HepG2 (cell line): ENCODE measurements at regions not wholly inside any gene's neighbourhood (a gene's known extent, or its start where the extent isn't known, plus 50 kb on each side); places are given as distances from the start of the nearest gene placed in this dataset.

Experiments
- ATAC-seq: fragments of 200-7000 bp; cut with Tn5 transposase; 3 replicates; pipeline ENCODE4 v1.9.1; 2020; ENCODE audit warnings: mild to moderate bottlenecking, moderate library complexity
- BruUV-seq: library from RNA; stranded (reverse); fragments of 400-500 nt; replicated peaks from 2 replicates; lab custom pipeline; 2021; lab: Mats Ljungman, UMichigan
- CTCF ChIA-PET: fragments of 300-600 bp; formaldehyde crosslinking; extraction: SDS; loops from one replicate; lab custom pipeline; 2021; ENCODE audit warnings: low total read pairs, inconsistent platforms, low intra/inter-chr PET ratio; lab: Yijun Ruan, JAX
- POLR2A ChIA-PET: fragments of 350-600 bp; sonication (Branson Sonifier 250); formaldehyde crosslinking; loops from one replicate; lab custom pipeline; 2020; ENCODE audit warnings: antibody characterized with exemption, inconsistent platforms; lab: Yijun Ruan, JAX
- DNase-seq: peaks from one replicate; pipeline ENCODE4 v3.0.0-alpha.2; 2015; ENCODE audit warnings: low spot score
- FAIRE-seq: peaks from 3 replicates; lab custom pipeline; 2011; peaks lifted over from hg19 to GRCh38; lab: Jason Lieb, UNC
- H2AFZ ChIP-seq: one replicate; pipeline ENCODE4 v1.6.1; 2011; ENCODE audit warnings: low read length, inconsistent platforms
- H3K27ac ChIP-seq: fragments of 300-600 bp; 3 replicates; pipeline ENCODE4 v1.8.0; 2011; ENCODE audit warnings: mixed run types, mild to moderate bottlenecking, mixed read lengths, low read length, inconsistent platforms; ENCODE audit not compliant: insufficient read depth; ENCODE audit errors: extremely low read length
- H3K27me3 ChIP-seq, 2 experiments: fragments of 200-600 bp in 1 of 2; 2 replicates in 1 of 2; 3 replicates in 1 of 2; pipeline versions ENCODE4 v1.6.0 to v1.8.0; 2011; ENCODE audit warnings: low read length in 2 of 2, mild to moderate bottlenecking in 2 of 2, moderate library complexity in 2 of 2, inconsistent platforms in 1 of 2; ENCODE audit not compliant: insufficient read depth in 2 of 2, control insufficient read depth in 1 of 2
- H3K36me3 ChIP-seq, 2 experiments: fragments of 200-600 bp in 1 of 2; replicated peaks in 1 of 2; 2 replicates in 1 of 2; 3 replicates in 1 of 2; pipeline versions ENCODE4 v1.5.1 to v1.8.0; 2011; ENCODE audit warnings: low read length in 2 of 2, inconsistent platforms in 1 of 2; ENCODE audit not compliant: insufficient read depth in 2 of 2, control insufficient read depth in 1 of 2
- H3K4me1 ChIP-seq: 2 replicates; pipeline ENCODE4 v1.5.1; 2012; ENCODE audit warnings: low read length, inconsistent platforms; ENCODE audit not compliant: insufficient read depth
- H3K4me2 ChIP-seq: 2 replicates; pipeline ENCODE4 v1.6.0; 2011; ENCODE audit warnings: low read depth, low read length, inconsistent platforms
- H3K4me3 ChIP-seq, 3 experiments: fragments of 200-600 bp in 1 of 3; sonication (generic), shearing (Covaris generic) in 1 of 3; replicated peaks in 1 of 3; 2 replicates each; pipeline ENCODE4 v1.5.1; 2011 to 2016; ENCODE audit warnings: low read length in 3 of 3, inconsistent platforms in 2 of 3, low read depth in 2 of 3, mild to moderate bottlenecking in 2 of 3, control low read depth in 1 of 3, mixed read lengths in 1 of 3; ENCODE audit not compliant: insufficient read depth in 1 of 3
- H3K79me2 ChIP-seq: one replicate; pipeline ENCODE4 v1.6.1; 2011; ENCODE audit warnings: low read length, inconsistent platforms; ENCODE audit not compliant: insufficient read depth
- H3K9ac ChIP-seq: 2 replicates; pipeline ENCODE4 v1.6.0; 2011; ENCODE audit warnings: mild to moderate bottlenecking, low read depth, low read length, inconsistent platforms; ENCODE audit not compliant: insufficient read depth
- H3K9me3 ChIP-seq: 2 replicates; pipeline ENCODE4 v1.5.1; 2012; ENCODE audit warnings: mild to moderate bottlenecking, low read length
- H4K20me1 ChIP-seq: 2 replicates; pipeline ENCODE4 v1.6.0; 2011; ENCODE audit warnings: inconsistent platforms, mild to moderate bottlenecking, low read length, moderate library complexity; ENCODE audit not compliant: insufficient read depth
- CEBPZ ChIP-seq: IDR thresholded peaks from 2 replicates; pipeline ENCODE4 v1.6.1; 2012; ENCODE audit warnings: low read length, improper control_type of control experiment
- EEA1 ChIP-seq: sonication (generic); formaldehyde crosslinking; IDR thresholded peaks from 2 replicates; pipeline ENCODE4 v1.5.1; 2020; ENCODE audit warnings: mild to moderate bottlenecking, missing genetic modification reagents, borderline replicate concordance
- HCFC1 ChIP-seq: fragments of 150-350 bp; IDR thresholded peaks from 2 replicates; pipeline ENCODE4 v1.6.1; 2014; ENCODE audit warnings: low read depth, low read length
- IRX3 ChIP-seq: sonication (generic); formaldehyde crosslinking; IDR thresholded peaks from 2 replicates; pipeline ENCODE4 v1.8.1; 2023; ENCODE audit warnings: mild to moderate bottlenecking, low read depth, missing genetic modification reagents, borderline replicate concordance
- KAT8 ChIP-seq: IDR thresholded peaks from 2 replicates; pipeline ENCODE4 v1.6.1; 2016; ENCODE audit warnings: missing genetic modification reagents, missing compliant biosample characterization
- NBN ChIP-seq: fragments of 450-650 bp; conservative IDR thresholded peaks from 2 replicates; pipeline ENCODE4 v1.6.1; 2017
- NFE2 ChIP-seq: sonication (generic); formaldehyde crosslinking; IDR thresholded peaks from 2 replicates; pipeline ENCODE4 v1.4.0; 2020; ENCODE audit warnings: missing genetic modification reagents
- NR2F6 ChIP-seq, 2 experiments: IDR thresholded peaks; 2 replicates each; pipeline ENCODE4 v1.6.1; 2016; ENCODE audit warnings: antibody characterized with exemption in 1 of 2, mild to moderate bottlenecking in 1 of 2
- RFX1 ChIP-seq: fragments of 450-650 bp; IDR thresholded peaks from 2 replicates; pipeline ENCODE4 v1.6.1; 2017
- ZNF382 ChIP-seq: sonication (generic); formaldehyde crosslinking; IDR thresholded peaks from 2 replicates; pipeline ENCODE4 v1.5.0; 2020; ENCODE audit warnings: missing genetic modification reagents, mild to moderate bottlenecking, borderline replicate concordance
- ZNF772 ChIP-seq: sonication (generic); formaldehyde crosslinking; IDR thresholded peaks from 2 replicates; pipeline ENCODE4 v1.5.0; 2020; ENCODE audit warnings: mild to moderate bottlenecking, missing genetic modification reagents
- ZSCAN20 ChIP-seq: sonication (generic); formaldehyde crosslinking; IDR thresholded peaks from 2 replicates; pipeline ENCODE4 v1.4.0; 2020; ENCODE audit warnings: missing genetic modification reagents, mild to moderate bottlenecking, borderline replicate concordance
- WGBS: methylation state at CpG from one replicate; pipeline ENCODE4 v1.1.6; 2017; ENCODE audit warnings: low lambda C conversion rate; 5-methylcytosine and 5-hydroxymethylcytosine counted together
- in situ Hi-C: cut with HindIII; loops from 2 replicates; pipeline ENCODE4 v1.10.0; 2017; ENCODE audit warnings: low pct_unique_long_range_greater_than_20kb; ENCODE audit not compliant: extremely low pct_ligation_motif_present
- intact Hi-C: fragments of 100-400 bp; cut with micrococcal nuclease; formaldehyde crosslinking; loops from one replicate; pipeline ENCODE4 v1.10.0; 2022; ENCODE audit not compliant: unreplicated experiment
- TF ChIP-seq, protein P1 (sequence below): sonication (generic); formaldehyde crosslinking; IDR thresholded peaks from 2 replicates; pipeline ENCODE4 v1.4.0; 2020; ENCODE audit warnings: missing genetic modification reagents
- TF ChIP-seq, protein P2 (sequence below): sonication (generic); formaldehyde crosslinking; IDR thresholded peaks from 2 replicates; pipeline ENCODE4 v1.4.0; 2020; ENCODE audit warnings: missing genetic modification reagents

- H2AFZ ChIP-seq = no peak overlapping the region
- ATAC-seq (no peak), FAIRE-seq (no peak), DNase-seq (no peak)
- no peak overlapping the region for H3K4me3 ChIP-seq
- no peak overlapping the region for H3K4me2 ChIP-seq
- BruUV-seq = no TSS peak
- TF ChIP-seq IRX3 (no peak), KAT8 (CRISPR knock-in tag) (no peak), RFX1 (no peak), NBN (no peak), CEBPZ (no peak), NR2F6 (IDR thresholded peaks at IDR 0.05) (no peak), NR2F6 (CRISPR knock-in tag; IDR thresholded peaks at IDR 0.05) (no peak), ZSCAN20 (CRISPR knock-in tag) (no peak), NFE2 (CRISPR knock-in tag) (no peak), HCFC1 (no peak), ZNF772 (CRISPR knock-in tag) (no peak), ZNF382 (CRISPR knock-in tag) (no peak), EEA1 (CRISPR knock-in tag) (no peak)
- TF ChIP-seq, protein P1, sequence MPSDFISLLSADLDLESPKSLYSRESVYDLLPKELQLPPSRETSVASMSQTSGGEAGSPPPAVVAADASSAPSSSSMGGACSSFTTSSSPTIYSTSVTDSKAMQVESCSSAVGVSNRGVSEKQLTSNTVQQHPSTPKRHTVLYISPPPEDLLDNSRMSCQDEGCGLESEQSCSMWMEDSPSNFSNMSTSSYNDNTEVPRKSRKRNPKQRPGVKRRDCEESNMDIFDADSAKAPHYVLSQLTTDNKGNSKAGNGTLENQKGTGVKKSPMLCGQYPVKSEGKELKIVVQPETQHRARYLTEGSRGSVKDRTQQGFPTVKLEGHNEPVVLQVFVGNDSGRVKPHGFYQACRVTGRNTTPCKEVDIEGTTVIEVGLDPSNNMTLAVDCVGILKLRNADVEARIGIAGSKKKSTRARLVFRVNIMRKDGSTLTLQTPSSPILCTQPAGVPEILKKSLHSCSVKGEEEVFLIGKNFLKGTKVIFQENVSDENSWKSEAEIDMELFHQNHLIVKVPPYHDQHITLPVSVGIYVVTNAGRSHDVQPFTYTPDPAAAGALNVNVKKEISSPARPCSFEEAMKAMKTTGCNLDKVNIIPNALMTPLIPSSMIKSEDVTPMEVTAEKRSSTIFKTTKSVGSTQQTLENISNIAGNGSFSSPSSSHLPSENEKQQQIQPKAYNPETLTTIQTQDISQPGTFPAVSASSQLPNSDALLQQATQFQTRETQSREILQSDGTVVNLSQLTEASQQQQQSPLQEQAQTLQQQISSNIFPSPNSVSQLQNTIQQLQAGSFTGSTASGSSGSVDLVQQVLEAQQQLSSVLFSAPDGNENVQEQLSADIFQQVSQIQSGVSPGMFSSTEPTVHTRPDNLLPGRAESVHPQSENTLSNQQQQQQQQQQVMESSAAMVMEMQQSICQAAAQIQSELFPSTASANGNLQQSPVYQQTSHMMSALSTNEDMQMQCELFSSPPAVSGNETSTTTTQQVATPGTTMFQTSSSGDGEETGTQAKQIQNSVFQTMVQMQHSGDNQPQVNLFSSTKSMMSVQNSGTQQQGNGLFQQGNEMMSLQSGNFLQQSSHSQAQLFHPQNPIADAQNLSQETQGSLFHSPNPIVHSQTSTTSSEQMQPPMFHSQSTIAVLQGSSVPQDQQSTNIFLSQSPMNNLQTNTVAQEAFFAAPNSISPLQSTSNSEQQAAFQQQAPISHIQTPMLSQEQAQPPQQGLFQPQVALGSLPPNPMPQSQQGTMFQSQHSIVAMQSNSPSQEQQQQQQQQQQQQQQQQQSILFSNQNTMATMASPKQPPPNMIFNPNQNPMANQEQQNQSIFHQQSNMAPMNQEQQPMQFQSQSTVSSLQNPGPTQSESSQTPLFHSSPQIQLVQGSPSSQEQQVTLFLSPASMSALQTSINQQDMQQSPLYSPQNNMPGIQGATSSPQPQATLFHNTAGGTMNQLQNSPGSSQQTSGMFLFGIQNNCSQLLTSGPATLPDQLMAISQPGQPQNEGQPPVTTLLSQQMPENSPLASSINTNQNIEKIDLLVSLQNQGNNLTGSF (CRISPR knock-in tag) = no peak
- TF ChIP-seq, protein P2, sequence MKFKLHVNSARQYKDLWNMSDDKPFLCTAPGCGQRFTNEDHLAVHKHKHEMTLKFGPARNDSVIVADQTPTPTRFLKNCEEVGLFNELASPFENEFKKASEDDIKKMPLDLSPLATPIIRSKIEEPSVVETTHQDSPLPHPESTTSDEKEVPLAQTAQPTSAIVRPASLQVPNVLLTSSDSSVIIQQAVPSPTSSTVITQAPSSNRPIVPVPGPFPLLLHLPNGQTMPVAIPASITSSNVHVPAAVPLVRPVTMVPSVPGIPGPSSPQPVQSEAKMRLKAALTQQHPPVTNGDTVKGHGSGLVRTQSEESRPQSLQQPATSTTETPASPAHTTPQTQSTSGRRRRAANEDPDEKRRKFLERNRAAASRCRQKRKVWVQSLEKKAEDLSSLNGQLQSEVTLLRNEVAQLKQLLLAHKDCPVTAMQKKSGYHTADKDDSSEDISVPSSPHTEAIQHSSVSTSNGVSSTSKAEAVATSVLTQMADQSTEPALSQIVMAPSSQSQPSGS (CRISPR knock-in tag) = no peak
- H3K4me1 ChIP-seq = no peaks in the 10 kb centered on the region
- H4K20me1 ChIP-seq = no peaks in the 10 kb centered on the region
- 20% methylated on average over 9 of the region's 9 CpGs for WGBS
- no peaks in the 10 kb centered on the region for H3K36me3 ChIP-seq
- no peak overlapping the region for H3K27ac ChIP-seq
- H3K9me3 ChIP-seq = no peaks in the 10 kb centered on the region
- H3K27me3 ChIP-seq = peaks cover 3 to 26% of the 10 kb centered on the region in 2 experiments; a peak in 3 of 5 replicates
- H3K9ac ChIP-seq = no peak overlapping the region
- no peaks in the 10 kb centered on the region for H3K79me2 ChIP-seq
- ChIA-PET CTCF (no interaction called here), POLR2A (no interaction called here)
- in situ Hi-C loops = no loop called here
- intact Hi-C loops = no loop called here
These were observed 164.4 kb upstream of the KCNG1 start for GRCh38 chr20:51187261-51187660.
